ENCODE measurements at regions not wholly inside any gene's neighbourhood (a gene's known extent, or its start where the extent isn't known, plus 50 kb on each side); places are given as distances from the start of the nearest gene placed in this dataset.

- Histone ChIP-seq H3K27me3 (ENCODE audit: control insufficient read depth, low read length) (no peaks in the 10 kb centered on the region), H4K20me1 (ENCODE audit: control insufficient read depth, insufficient read depth, low read depth, low read length) (no peaks in the 10 kb centered on the region), H3K4me2 (ENCODE audit: low read length) (no peak overlapping the region), H3F3A (ENCODE audit: control insufficient read depth, insufficient read depth) (no peaks in the 10 kb centered on the region), H3K36me3 (ENCODE audit: control insufficient read depth, low read length) (no peaks in the 10 kb centered on the region), H3K9me2 (replicated peaks; ENCODE audit: control insufficient read depth, low read length) (no peaks in the 10 kb centered on the region), H3K79me2 (ENCODE audit: control insufficient read depth, low read length) (no peaks in the 10 kb centered on the region), H3K9me3 (ENCODE audit: control insufficient read depth, insufficient read depth, low read length) (no peaks in the 10 kb centered on the region), H3K27ac (ENCODE audit: low read depth, low read length) (no peak overlapping the region), H3K4me3 (ENCODE audit: low read length) (no peak overlapping the region), H3K4me1 (ENCODE audit: control insufficient read depth, low read length) (no peaks in the 10 kb centered on the region)
- no peak for TF ChIP-seq EZH2phosphoT487 (IDR thresholded peaks at IDR 0.05; ENCODE audit: borderline replicate concordance, low read length)
- no peak for TF ChIP-seq CTCF (IDR thresholded peaks at IDR 0.05; ENCODE audit: low read depth, low read length, poor library complexity, severe bottlenecking)
Measured at GRCh38 chr9:107730666-107731065, 241.1 kb upstream of the KLF4 start.

DNA sequence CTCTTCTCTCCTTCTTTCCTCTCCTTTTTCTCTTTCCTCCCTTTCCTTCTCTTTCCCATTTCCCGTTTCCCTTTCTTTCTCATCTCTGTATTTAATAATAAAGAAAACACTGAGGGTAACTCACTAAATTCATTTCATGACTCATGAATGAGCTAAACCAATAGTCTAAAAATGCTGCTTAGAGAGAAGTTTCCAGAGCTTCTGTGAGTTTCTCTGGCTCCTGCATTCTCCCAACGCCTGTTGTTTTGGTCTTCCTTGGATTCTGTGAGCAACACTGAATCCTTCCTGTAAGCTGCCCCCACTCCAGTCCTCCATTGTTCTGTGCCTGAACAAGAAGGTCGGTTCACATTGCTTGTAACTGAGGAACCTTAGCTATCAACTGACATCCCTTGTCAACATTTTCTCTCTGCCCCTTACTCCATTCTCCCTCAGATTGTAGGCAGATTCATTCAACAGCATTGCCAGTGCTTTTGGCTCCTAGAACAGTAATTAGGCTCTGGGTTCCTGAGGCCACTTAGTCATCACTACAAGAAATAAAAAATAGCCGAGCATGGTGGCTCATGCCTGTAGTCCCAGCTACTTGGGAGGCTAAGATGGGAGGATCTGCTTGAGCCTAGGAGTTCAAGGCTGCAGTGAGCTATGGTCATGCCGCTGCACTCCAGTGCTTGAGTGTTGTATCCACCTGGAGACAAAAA lies 237.7 kb upstream of the KLF4 start:
- Histone ChIP-seq H3K4me2 (ENCODE audit: low read length) (no peak overlapping the region), H3K36me3 (ENCODE audit: control insufficient read depth, low read length) (no peaks in the 10 kb centered on the region), H3K4me3 (ENCODE audit: low read length) (no peak overlapping the region), H3F3A (ENCODE audit: control insufficient read depth, insufficient read depth) (no peaks in the 10 kb centered on the region), H3K79me2 (ENCODE audit: control insufficient read depth, low read length) (no peaks in the 10 kb centered on the region), H3K27ac (ENCODE audit: low read depth, low read length) (no peak overlapping the region), H3K9me3 (ENCODE audit: control insufficient read depth, insufficient read depth, low read length) (no peaks in the 10 kb centered on the region), H3K9me2 (replicated peaks; ENCODE audit: control insufficient read depth, low read length) (no peaks in the 10 kb centered on the region), H3K27me3 (ENCODE audit: control insufficient read depth, low read length) (no peaks in the 10 kb centered on the region), H3K4me1 (ENCODE audit: control insufficient read depth, low read length) (no peaks in the 10 kb centered on the region), H4K20me1 (ENCODE audit: control insufficient read depth, insufficient read depth, low read depth, low read length) (no peaks in the 10 kb centered on the region)
- no peak for TF ChIP-seq CTCF (IDR thresholded peaks at IDR 0.05; ENCODE audit: low read depth, low read length, poor library complexity, severe bottlenecking)
- TF ChIP-seq EZH2phosphoT487 (IDR thresholded peaks at IDR 0.05; ENCODE audit: borderline replicate concordance, low read length): no peak

GRCh38 chr9:107723015-107723414 lies 233.4 kb upstream of the KLF4 start:
- TF ChIP-seq CTCF (IDR thresholded peaks at IDR 0.05; ENCODE audit: low read depth, low read length, poor library complexity, severe bottlenecking) (no peak), EZH2phosphoT487 (IDR thresholded peaks at IDR 0.05; ENCODE audit: borderline replicate concordance, low read length) (no peak)
- Histone ChIP-seq H3K27ac (ENCODE audit: low read depth, low read length) (no peak overlapping the region), H3K4me3 (ENCODE audit: low read length) (no peak overlapping the region), H3K9me2 (replicated peaks; ENCODE audit: control insufficient read depth, low read length) (no peaks in the 10 kb centered on the region), H3K79me2 (ENCODE audit: control insufficient read depth, low read length) (no peaks in the 10 kb centered on the region), H3F3A (ENCODE audit: control insufficient read depth, insufficient read depth) (no peaks in the 10 kb centered on the region), H3K27me3 (ENCODE audit: control insufficient read depth, low read length) (no peaks in the 10 kb centered on the region), H3K4me2 (ENCODE audit: low read length) (no peak overlapping the region), H3K4me1 (ENCODE audit: control insufficient read depth, low read length) (no peaks in the 10 kb centered on the region), H3K9me3 (ENCODE audit: control insufficient read depth, insufficient read depth, low read length) (no peaks in the 10 kb centered on the region), H4K20me1 (ENCODE audit: control insufficient read depth, insufficient read depth, low read depth, low read length) (no peaks in the 10 kb centered on the region), H3K36me3 (ENCODE audit: control insufficient read depth, low read length) (no peaks in the 10 kb centered on the region)
